ENCODE measurements at regions not wholly inside any gene's neighbourhood (a gene's known extent, or its start where the extent isn't known, plus 50 kb on each side); places are given as distances from the start of the nearest gene placed in this dataset.
"Not testable (repeated sequence)": the region's sequence is repeated elsewhere in the genome, so short reads cannot be mapped to it uniquely, and the experiment has no call there.

DNA sequence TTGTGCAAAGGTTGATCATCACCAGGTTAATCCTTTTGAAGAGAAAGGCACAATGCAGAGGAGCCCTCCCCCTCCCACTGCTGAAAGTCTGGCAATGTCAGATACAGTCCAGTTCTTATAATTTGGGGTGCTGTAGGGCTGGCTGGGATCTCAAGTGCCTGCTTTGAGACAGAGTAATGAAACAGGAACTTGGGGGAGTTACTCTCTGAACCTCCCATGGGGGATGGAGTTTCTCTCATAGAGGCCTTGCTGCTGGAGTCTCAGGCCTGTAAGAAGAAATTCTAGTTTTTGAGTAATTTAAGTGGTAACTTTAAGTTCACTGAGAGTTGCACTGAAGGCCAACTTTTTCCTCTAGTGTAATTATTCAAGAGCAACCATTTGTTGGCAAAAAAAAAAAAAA, 410.5 kb downstream of the KCNRG start:
- Histone ChIP-seq H3K4me1 (no peaks in the 10 kb centered on the region), H3K9me3 (no peaks in the 10 kb centered on the region), H3K4me3 (ENCODE audit: low read depth, low read length) (no peak overlapping the region), H3K27me3 (no peaks in the 10 kb centered on the region), H3K36me3 (no peaks in the 10 kb centered on the region)
- TF ChIP-seq, protein P1, sequence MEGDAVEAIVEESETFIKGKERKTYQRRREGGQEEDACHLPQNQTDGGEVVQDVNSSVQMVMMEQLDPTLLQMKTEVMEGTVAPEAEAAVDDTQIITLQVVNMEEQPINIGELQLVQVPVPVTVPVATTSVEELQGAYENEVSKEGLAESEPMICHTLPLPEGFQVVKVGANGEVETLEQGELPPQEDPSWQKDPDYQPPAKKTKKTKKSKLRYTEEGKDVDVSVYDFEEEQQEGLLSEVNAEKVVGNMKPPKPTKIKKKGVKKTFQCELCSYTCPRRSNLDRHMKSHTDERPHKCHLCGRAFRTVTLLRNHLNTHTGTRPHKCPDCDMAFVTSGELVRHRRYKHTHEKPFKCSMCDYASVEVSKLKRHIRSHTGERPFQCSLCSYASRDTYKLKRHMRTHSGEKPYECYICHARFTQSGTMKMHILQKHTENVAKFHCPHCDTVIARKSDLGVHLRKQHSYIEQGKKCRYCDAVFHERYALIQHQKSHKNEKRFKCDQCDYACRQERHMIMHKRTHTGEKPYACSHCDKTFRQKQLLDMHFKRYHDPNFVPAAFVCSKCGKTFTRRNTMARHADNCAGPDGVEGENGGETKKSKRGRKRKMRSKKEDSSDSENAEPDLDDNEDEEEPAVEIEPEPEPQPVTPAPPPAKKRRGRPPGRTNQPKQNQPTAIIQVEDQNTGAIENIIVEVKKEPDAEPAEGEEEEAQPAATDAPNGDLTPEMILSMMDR (IDR thresholded peaks at IDR 0.05; ENCODE audit: low read depth, low read length): no peak
- no peak for DNase-seq

DNA sequence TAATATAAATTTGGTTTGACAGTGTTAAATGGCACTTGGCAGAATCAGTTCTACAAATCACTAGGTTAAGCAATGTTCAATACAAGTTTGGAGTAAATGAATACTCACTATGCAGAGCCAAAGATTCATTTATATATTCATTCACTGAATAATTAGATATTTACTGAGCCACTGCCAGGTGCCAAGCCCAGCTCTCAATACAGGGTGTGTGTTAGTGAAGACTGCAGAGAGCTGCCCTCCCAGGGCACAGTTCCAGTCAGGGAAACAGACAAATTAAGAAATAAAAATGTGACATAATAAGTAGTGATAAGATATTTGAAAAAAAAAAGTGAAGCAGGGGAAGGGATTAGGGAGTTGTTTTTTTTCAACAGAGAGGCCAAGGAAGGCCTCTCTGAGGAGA, 411.7 kb downstream of the KCNRG start:
- Histone ChIP-seq H3K4me3 (ENCODE audit: low read depth, low read length) (no peak overlapping the region), H3K4me1 (no peaks in the 10 kb centered on the region), H3K9me3 (no peaks in the 10 kb centered on the region), H3K36me3 (no peaks in the 10 kb centered on the region), H3K27me3 (no peaks in the 10 kb centered on the region)
- DNase-seq: no peak
- TF ChIP-seq, protein P1 (IDR thresholded peaks at IDR 0.05; ENCODE audit: low read depth, low read length): no peak

DNA sequence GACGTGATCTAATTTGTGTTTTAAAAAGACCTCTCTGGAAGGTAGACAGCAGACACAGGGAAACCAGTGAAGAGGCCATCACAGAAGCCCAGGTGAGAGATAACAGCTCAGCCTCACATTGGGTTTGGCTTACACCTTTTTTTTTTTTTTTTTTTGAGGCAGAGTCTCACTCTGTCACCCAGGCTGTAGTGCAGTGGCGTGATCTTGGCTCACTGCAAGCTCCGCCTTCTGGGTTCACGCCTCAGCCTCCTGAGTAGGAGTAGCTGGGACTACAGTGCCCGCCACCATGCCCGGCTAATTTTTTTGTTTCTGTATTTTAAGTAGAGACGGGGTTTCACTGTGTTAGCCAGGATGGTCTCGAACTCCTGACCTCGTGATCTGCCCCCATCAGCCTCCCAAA, 412.3 kb downstream of the KCNRG start:
- DNase-seq; H3K27me3 ChIP-seq; H3K9me3 ChIP-seq; H3K4me1 ChIP-seq; H3K36me3 ChIP-seq; H3K4me3 ChIP-seq (ENCODE audit: low read depth, low read length): not testable (repeated sequence)

DNA sequence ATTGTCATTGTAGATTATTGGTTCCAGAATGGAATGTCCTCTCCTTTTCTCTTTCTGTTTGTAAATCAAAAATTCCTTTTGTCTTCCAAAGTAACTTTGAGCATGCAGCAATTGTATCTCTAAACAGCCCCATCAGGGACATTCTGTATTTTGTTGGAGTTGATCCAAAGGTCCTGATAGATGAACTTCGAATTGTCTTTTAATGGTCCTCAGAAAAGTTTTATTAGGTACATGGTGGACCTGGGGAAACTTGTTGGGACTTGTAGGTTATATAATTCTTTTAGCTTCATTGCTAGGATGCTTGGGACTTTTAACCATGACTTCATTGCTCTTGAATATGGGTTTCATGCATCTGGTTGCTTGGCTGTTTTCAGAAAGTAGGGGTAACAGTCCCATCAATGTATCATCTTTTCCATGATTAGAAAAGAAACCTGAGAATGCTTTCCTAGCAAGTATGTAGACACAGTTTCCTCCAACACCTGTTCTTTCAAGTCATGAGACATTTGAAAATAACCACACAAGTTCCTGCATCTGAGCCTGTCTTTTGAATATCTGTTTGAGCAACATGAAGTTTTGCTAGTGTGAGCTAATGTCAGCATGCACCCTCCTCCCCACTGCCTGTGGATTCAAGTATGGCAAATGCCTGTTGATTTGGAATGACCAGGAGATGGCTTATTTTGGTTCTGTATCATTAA, 413.1 kb downstream of the KCNRG start:
- Histone ChIP-seq H3K27me3 (no peaks in the 10 kb centered on the region), H3K4me3 (ENCODE audit: low read depth, low read length) (no peak overlapping the region), H3K9me3 (no peaks in the 10 kb centered on the region), H3K36me3 (no peaks in the 10 kb centered on the region), H3K4me1 (no peaks in the 10 kb centered on the region)
- DNase-seq: no peak
- TF ChIP-seq, protein P1 (IDR thresholded peaks at IDR 0.05; ENCODE audit: low read depth, low read length): no peak

DNA sequence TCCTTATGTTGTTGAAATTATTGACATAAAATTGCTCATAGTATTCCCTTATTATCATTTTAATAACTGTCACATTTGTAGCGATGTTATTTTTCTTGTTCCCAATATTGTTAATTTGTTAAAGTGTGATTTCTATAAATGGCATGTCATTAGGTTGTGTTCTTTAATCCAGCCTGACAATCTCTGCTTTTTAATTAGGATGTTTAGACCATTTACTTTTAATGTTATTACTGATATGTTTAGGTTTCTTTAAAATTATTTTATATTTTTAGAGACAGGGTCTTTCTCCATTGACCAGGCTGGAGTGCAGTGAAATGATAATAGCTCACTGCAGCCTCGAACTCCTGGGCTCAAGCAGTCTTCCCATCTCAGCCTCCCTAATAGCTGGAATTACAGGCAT, 408.5 kb downstream of the DLEU7 start:
- Histone ChIP-seq H3K4me3 (ENCODE audit: low read depth, low read length) (no peak overlapping the region), H3K4me1 (no peaks in the 10 kb centered on the region), H3K9me3 (no peaks in the 10 kb centered on the region), H3K27me3 (no peaks in the 10 kb centered on the region), H3K36me3 (no peaks in the 10 kb centered on the region)
- TF ChIP-seq, protein P1 (IDR thresholded peaks at IDR 0.05; ENCODE audit: low read depth, low read length): no peak
- no peak for DNase-seq

DNA sequence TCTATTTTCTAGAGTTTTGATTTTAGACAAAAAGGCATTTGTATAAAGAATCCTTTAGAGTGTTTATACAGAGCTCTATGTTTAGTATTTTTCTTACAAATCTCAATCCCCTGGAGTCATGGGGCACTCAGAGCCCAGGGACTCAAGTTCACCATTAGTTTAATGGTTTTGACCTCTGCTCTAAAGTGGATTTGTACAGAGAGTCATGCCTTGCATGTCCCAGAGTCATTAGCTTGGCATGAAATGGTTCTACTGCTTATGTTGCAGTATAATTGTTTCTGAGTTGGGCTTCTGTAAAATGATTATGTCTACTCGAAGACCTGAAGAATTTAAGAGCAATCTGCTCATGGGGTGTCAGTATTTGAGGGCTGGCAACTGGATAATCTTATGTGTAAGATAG, 406.2 kb downstream of the DLEU7 start:
- H3K27me3 ChIP-seq: no peaks in the 10 kb centered on the region
- H3K4me1 ChIP-seq: no peaks in the 10 kb centered on the region
- H3K4me3 ChIP-seq (ENCODE audit: low read depth, low read length): no peak overlapping the region
- H3K9me3 ChIP-seq: no peaks in the 10 kb centered on the region
- DNase-seq: no peak
- TF ChIP-seq, protein P1 (IDR thresholded peaks at IDR 0.05; ENCODE audit: low read depth, low read length): no peak
- H3K36me3 ChIP-seq: no peaks in the 10 kb centered on the region
